ENCODE measurements at regions not wholly inside any gene's neighbourhood (a gene's known extent, or its start where the extent isn't known, plus 50 kb on each side); places are given as distances from the start of the nearest gene placed in this dataset.

- Histone ChIP-seq H3K27me3 (no peaks in the 10 kb centered on the region), H3K27ac (peak overlapping the region in 1 of 4 donors; percentile 50), H3K4me1 (peaks cover 0 to 9% (median 8%) of the 10 kb centered on the region in 4 donors), H3K36me3 (no peaks in the 10 kb centered on the region), H3K9me3 (no peaks in the 10 kb centered on the region), H3K4me3 (no peak overlapping the region)
- intact Hi-C loops (cut with DNase I), result no loop called here
- WGBS, 2 donors, result 57 to 65% methylated on average over 12 of the region's 12 CpGs
- no peak for TF ChIP-seq POLR2AphosphoS5 (IDR thresholded peaks at IDR 0.05)
- TF ChIP-seq, protein P1, sequence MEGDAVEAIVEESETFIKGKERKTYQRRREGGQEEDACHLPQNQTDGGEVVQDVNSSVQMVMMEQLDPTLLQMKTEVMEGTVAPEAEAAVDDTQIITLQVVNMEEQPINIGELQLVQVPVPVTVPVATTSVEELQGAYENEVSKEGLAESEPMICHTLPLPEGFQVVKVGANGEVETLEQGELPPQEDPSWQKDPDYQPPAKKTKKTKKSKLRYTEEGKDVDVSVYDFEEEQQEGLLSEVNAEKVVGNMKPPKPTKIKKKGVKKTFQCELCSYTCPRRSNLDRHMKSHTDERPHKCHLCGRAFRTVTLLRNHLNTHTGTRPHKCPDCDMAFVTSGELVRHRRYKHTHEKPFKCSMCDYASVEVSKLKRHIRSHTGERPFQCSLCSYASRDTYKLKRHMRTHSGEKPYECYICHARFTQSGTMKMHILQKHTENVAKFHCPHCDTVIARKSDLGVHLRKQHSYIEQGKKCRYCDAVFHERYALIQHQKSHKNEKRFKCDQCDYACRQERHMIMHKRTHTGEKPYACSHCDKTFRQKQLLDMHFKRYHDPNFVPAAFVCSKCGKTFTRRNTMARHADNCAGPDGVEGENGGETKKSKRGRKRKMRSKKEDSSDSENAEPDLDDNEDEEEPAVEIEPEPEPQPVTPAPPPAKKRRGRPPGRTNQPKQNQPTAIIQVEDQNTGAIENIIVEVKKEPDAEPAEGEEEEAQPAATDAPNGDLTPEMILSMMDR (IDR thresholded peaks at IDR 0.05), result no peak
- TF ChIP-seq POLR2A (IDR thresholded peaks at IDR 0.05), result no peak
- TF ChIP-seq EP300 (IDR thresholded peaks at IDR 0.05), result no peak
- DNase-seq, result no peak
Observed at GRCh38 chr16:86213437-86214205, 296.7 kb upstream of the FOXF1 start.

DNA sequence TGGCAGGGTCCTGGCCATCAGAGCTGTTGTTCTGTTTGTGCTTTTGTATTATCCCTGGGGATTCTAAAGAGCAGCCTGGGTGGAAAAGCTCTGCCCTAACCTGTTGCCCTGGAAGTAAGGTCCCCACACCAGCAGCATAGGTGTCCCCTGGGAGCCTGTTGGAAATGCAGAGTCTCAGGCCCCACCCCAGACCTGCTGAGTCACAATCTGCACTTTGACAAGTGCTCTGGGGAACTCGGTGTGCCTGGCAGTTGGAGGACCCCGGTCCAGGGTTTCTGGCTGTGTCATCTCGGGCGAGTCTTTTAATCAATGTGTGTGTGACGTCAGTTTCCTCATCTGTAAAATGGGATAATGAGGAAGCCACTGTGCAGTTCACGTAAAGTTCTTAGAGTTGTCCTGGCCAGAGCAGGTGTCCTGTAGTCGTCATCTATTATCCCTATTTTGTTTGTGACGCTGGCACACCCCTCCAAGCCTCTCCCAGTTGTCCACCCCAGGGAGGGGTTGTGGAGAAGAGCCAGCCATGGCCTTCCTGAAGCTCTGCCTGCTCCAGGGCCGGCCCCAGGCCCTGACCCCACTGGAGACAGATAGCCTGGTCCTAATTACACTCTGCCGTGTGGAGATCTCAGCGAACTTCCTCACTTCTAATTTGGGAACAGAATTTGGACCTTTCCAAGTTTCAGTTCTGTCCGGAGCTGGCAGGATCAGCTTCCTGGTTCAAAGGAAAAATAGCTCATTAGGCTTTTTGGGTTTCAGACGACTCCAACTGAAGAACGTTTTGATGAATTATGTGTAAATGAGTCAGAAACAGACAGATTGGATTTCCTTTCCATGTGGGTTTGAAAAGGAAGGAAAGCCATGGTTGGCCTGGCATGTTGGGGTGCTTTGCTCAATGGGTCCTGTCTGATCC is 295.7 kb upstream of the FOXF1 start:
- peaks cover 0 to 9% (median 8%) of the 10 kb centered on the region in 4 donors for H3K4me1 ChIP-seq
- TF ChIP-seq POLR2AphosphoS5 (IDR thresholded peaks at IDR 0.05) (peak in 1 of 4 donors; percentile 30), EP300 (IDR thresholded peaks at IDR 0.05) (no peak)
- H3K4me3 ChIP-seq, result no peak overlapping the region
- H3K27ac ChIP-seq, result peak overlapping the region in 1 of 4 donors; percentile 50
- DNase-seq, result peak; percentile 60
- 49 to 58% methylated on average over 14 of the region's 14 CpGs for WGBS, 2 donors
- no peaks in the 10 kb centered on the region for H3K36me3 ChIP-seq
- intact Hi-C loops (cut with DNase I), result no loop called here
- no peaks in the 10 kb centered on the region for H3K27me3 ChIP-seq
- no peaks in the 10 kb centered on the region for H3K9me3 ChIP-seq

DNA sequence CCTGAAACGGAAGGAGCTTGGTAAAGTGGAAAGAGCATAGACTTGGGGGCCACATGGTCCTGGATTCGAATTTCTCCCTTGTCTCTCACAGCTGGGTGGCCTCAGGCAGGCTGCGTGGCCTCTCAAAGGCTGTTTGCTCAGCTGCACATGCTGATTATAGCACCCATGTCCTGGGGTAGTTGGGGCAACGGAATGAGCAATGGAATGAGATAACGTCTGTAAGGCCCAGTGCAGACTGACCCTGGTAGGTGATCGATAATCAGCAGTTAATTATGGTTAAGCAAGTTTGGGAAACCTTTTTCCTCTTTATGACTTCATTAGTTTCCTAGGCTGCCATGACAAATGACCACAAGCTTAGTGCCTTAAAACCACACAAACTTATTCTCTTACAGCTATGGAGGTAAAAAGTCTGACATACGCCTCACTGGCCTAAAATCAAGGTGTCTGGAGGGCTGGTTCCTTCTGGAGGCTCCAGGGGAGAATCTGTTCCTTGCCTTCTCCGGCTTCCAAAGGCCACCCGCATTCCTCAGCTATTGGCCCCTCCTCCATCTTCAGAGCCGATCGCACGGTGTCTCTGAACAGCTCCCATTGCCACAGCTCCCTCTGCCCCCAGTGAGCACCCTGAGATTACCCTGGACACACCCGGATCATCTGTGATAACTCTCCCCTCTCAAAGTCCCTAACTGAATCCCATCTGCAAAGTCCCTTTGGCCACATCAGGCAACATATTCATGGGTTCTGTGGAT is 294.9 kb upstream of the FOXF1 start:
- Histone ChIP-seq H3K27ac (peak overlapping the region in 1 of 4 donors; percentile 50), H3K27me3 (no peaks in the 10 kb centered on the region), H3K4me1 (peaks cover 0 to 9% (median 8%) of the 10 kb centered on the region in 4 donors), H3K4me3 (no peak overlapping the region), H3K36me3 (no peaks in the 10 kb centered on the region), H3K9me3 (no peaks in the 10 kb centered on the region)
- WGBS, 2 donors, result 63 to 82% methylated on average over 13 of the region's 13 CpGs
- intact Hi-C loops (cut with DNase I), result no loop called here
- peak; percentile 33 for DNase-seq
- TF ChIP-seq EP300 (IDR thresholded peaks at IDR 0.05) (no peak), POLR2A (IDR thresholded peaks at IDR 0.05) (no peak), POLR2AphosphoS5 (IDR thresholded peaks at IDR 0.05) (no peak)
- TF ChIP-seq, protein P1 (IDR thresholded peaks at IDR 0.05), result no peak

DNA sequence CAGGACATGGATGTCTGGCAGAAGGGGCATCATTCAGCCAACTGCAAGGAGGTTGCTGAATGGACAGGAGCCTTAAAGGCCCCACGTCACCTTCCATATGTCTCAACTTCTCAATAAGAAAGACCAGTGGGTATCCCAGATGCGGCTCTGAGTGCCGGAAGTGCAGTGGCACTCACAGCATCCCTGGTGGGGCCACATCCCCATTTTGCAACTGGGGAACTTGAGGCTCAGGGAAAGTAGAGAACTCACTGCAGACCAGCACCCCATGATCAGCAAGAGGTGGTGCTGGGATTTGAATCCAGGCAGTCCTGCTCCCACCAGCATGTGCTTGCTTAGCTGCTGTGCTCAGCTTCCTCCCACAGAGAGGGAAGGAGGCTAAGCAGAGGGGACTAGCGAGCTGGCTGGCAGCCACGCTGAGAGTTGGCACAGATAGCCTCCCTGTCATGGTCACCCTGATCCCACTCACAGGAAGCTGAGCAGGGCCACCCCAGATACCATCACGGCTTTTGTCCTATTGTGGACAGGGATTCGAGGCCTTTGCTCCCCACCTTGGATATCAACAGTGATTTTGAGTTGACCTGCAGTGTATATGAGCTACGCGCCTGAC is 294.2 kb upstream of the FOXF1 start:
- no peaks in the 10 kb centered on the region for H3K9me3 ChIP-seq
- no peaks in the 10 kb centered on the region for H3K27me3 ChIP-seq
- 77 to 84% methylated on average over 9 of the region's 9 CpGs for WGBS, 2 donors
- DNase-seq, result peak; percentile 61
- H3K36me3 ChIP-seq, result no peaks in the 10 kb centered on the region
- no peak overlapping the region for H3K27ac ChIP-seq
- peaks cover 0 to 9% (median 8%) of the 10 kb centered on the region in 4 donors for H3K4me1 ChIP-seq
- TF ChIP-seq EP300 (IDR thresholded peaks at IDR 0.05), result no peak
- TF ChIP-seq POLR2A (IDR thresholded peaks at IDR 0.05), result no peak
- no peak for TF ChIP-seq POLR2AphosphoS5 (IDR thresholded peaks at IDR 0.05)
- TF ChIP-seq, protein P1 (IDR thresholded peaks at IDR 0.05), result no peak
- intact Hi-C loops (cut with DNase I), result no loop called here
- no peak overlapping the region for H3K4me3 ChIP-seq

Data from sigmoid colon (tissue), 6 donors.